ENCODE measurements at regions not wholly inside any gene's neighbourhood (a gene's known extent, or its start where the extent isn't known, plus 50 kb on each side); places are given as distances from the start of the nearest gene placed in this dataset.

DNA sequence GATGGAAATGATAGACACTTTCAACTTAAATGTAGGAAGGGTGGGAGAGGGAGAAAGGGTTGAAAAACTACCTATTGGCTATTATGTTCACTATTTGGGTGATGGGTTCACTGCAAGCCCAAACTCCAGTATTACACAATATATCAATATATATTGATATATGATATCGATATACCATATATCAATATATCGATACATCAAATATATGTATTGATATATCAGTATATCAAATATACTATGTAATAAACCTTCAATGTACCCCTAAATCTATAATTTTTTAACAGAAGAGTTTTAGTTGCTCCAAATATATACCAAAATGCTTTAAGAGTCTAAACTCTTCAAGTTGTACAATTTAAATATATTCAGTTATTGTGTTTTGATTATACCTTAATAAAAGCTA is 302.0 kb upstream of the RGMB start:
- Histone ChIP-seq H3K18ac (ENCODE audit: extremely low read depth, low read length) (no peak overlapping the region), H3K36me3 (ENCODE audit: control insufficient read depth in 2 of 4, insufficient read depth in 4 of 4, low read length in 3 of 4) (no peaks in the 10 kb centered on the region), H3K23ac (ENCODE audit: insufficient read length) (no peak overlapping the region), H3K14ac (ENCODE audit: insufficient read length) (no peak overlapping the region), H2BK12ac (ENCODE audit: low read depth, low read length) (no peak overlapping the region), H2BK20ac (ENCODE audit: low read length) (no peak overlapping the region), H4K5ac (ENCODE audit: insufficient read length, low read depth, low read length) (no peak overlapping the region), H3K23me2 (ENCODE audit: low read depth, low read length) (no peaks in the 10 kb centered on the region), H3K4me3 (ENCODE audit: extremely low read depth in 1 of 4, insufficient read depth in 2 of 4, low read depth in 3 of 4, low read length in 4 of 4) (no peak overlapping the region), H3K56ac (replicated peaks; ENCODE audit: insufficient read length, low read depth, low read length) (no peak overlapping the region), H3K4ac (replicated peaks; ENCODE audit: insufficient read length, low read depth, low read length) (no peak overlapping the region), H3K4me1 (replicated peaks in 1 of 4; ENCODE audit: control insufficient read depth in 3 of 4, insufficient read depth in 4 of 4, low read length in 3 of 4) (no peaks in the 10 kb centered on the region), H2AK5ac (ENCODE audit: low read depth, low read length) (no peak overlapping the region), H2AFZ (ENCODE audit: low read length) (no peak overlapping the region), H3K27ac (ENCODE audit: low read depth, low read length) (no peak overlapping the region), H2BK5ac (ENCODE audit: low read depth, low read length) (no peak overlapping the region), H3K27me3 (replicated peaks in 1 of 4; ENCODE audit: control insufficient read depth in 3 of 4, extremely low read depth in 1 of 4, insufficient read depth in 3 of 4, low read length in 3 of 4) (no peaks in the 10 kb centered on the region), H3K79me2 (ENCODE audit: control insufficient read depth in 1 of 2, insufficient read depth in 2 of 2, low read length in 2 of 2) (no peaks in the 10 kb centered on the region), H4K20me1 (replicated peaks in 1 of 2; ENCODE audit: control insufficient read depth in 1 of 2, insufficient read depth in 2 of 2, low read length in 2 of 2) (no peaks in the 10 kb centered on the region), H3K79me1 (ENCODE audit: low read depth, low read length) (no peaks in the 10 kb centered on the region), H4K8ac (ENCODE audit: extremely low read depth, insufficient read depth, low read length) (no peak overlapping the region), H2BK120ac (replicated peaks; ENCODE audit: low read depth, low read length) (no peak overlapping the region), H4K91ac (replicated peaks; ENCODE audit: insufficient read length, low read length) (no peak overlapping the region), H3K9ac (replicated peaks in 1 of 4; ENCODE audit: extremely low read depth in 1 of 4, low read depth in 3 of 4, low read length in 3 of 4) (no peak overlapping the region), H3K9me3 (ENCODE audit: insufficient read depth in 2 of 2, low read depth in 1 of 2, low read length in 1 of 2) (no peaks in the 10 kb centered on the region), H3K4me2 (ENCODE audit: insufficient read depth in 1 of 2, low read depth in 2 of 2, low read length in 2 of 2) (no peak overlapping the region), H2BK15ac (ENCODE audit: low read length) (no peak overlapping the region)
- no peak for FAIRE-seq
- 98% methylated on average over 2 of the region's 2 CpGs; no CpG with 5 or more reads in 1 of the 2 experiments for WGBS, 2 experiments (ENCODE audit: extremely low coverage in 1 of 2, insufficient coverage in 1 of 2, insufficient read length in 1 of 2, insufficient replicate concordance in 2 of 2, low coverage in 1 of 2, low lambda C conversion rate in 2 of 2, missing lambda C conversion rate in 1 of 2)
- ChIA-PET CTCF (ENCODE audit: partially characterized antibody) (no interaction called here), POLR2A (ENCODE audit: partially characterized antibody) (no interaction called here)
- DNase-seq (ENCODE audit: low read depth in 1 of 2, low spot score in 2 of 2) = no peak
- TF ChIP-seq RAD21 (IDR thresholded peaks at IDR 0.05 in 1 of 2, conservative IDR thresholded peaks at IDR 0.05 in 1 of 2; ENCODE audit: low read depth in 2 of 2, low read length in 2 of 2) (no peak), KDM4A (IDR thresholded peaks at IDR 0.05; ENCODE audit: low read depth, low read length, severe bottlenecking) (no peak), SP1 (IDR thresholded peaks at IDR 0.05; ENCODE audit: low read depth, low read length) (no peak)
- TF ChIP-seq, protein P1, sequence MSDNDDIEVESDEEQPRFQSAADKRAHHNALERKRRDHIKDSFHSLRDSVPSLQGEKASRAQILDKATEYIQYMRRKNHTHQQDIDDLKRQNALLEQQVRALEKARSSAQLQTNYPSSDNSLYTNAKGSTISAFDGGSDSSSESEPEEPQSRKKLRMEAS (IDR thresholded peaks at IDR 0.05) = no peak

All from H1 (cell line).